ENCODE measurements at regions not wholly inside any gene's neighbourhood (a gene's known extent, or its start where the extent isn't known, plus 50 kb on each side); places are given as distances from the start of the nearest gene placed in this dataset.
A peak's percentile ranks its signal among the peaks of the same experiment; 100 is the strongest.

DNA sequence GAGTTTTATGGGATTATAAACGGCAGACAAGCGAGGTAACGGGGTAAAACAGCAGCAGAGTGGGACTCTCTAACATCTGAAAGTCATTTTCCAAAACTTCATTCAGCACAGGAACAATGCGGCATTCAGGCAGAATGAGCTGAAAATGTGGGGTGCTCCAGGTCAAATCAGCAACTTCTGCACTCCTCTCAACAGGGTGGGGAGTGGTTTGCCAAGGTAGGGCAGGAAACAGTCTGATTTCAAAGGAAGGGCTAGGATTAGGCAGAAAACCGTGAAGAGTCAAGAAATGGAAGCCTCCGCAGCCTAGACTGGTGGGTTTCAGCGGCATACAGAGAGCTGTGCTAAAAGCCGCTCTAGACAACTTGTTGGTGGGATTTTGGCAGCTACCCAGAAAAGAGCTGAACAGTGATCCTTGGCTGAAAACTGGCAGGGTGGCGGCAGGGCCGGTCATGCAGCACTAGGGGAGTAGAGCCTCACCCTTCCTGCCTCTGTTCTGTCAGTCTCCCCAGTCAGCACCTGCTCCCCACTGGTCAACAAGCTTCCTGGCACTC, 154.2 kb upstream of the KLF12 start:
- no peak for FAIRE-seq
- Histone ChIP-seq H3K4me1 (ENCODE audit: insufficient read depth, low read length) (peaks cover 31% of the 10 kb centered on the region), H2AFZ (ENCODE audit: low read length) (peak overlapping the region; percentile 87), H3K4me3 (replicated peaks in 1 of 3; ENCODE audit: insufficient read depth in 1 of 3, low read depth in 2 of 3, low read length in 3 of 3) (peak overlapping the region; percentile 31 to 59 (median 49)), H3K4me2 (ENCODE audit: low read depth, low read length) (peak overlapping the region; percentile 97), H3K79me2 (ENCODE audit: insufficient read depth, low read length) (no peaks in the 10 kb centered on the region), H3K9ac (ENCODE audit: insufficient read depth, low read depth, low read length) (peak overlapping the region; percentile 59; the same call in 1 of the 2 replicates), H3K27me3 (ENCODE audit: control insufficient read depth in 1 of 2, insufficient read depth in 2 of 2, low read length in 2 of 2) (no peaks in the 10 kb centered on the region), H3K36me3 (replicated peaks in 1 of 2; ENCODE audit: control insufficient read depth in 1 of 2, insufficient read depth in 2 of 2, low read length in 2 of 2) (no peaks in the 10 kb centered on the region), H3K9me3 (ENCODE audit: low read length) (no peaks in the 10 kb centered on the region), H3K27ac (ENCODE audit: extremely low read length, insufficient read depth, low read length) (peak overlapping the region; percentile 37), H4K20me1 (ENCODE audit: insufficient read depth, low read length) (no peaks in the 10 kb centered on the region)
- ChIA-PET POLR2A (no interaction called here), CTCF (ENCODE audit: low intra/inter-chr PET ratio, low total read pairs) (no interaction called here)
- in situ Hi-C loops (cut with HindIII; ENCODE audit: extremely low pct_ligation_motif_present, low pct_unique_long_range_greater_than_20kb), result loop anchor here (10.0 kb wide), 3 partner anchors 264 to 534 kb away; no protein-coding TSS in a partner anchor
- intact Hi-C loops (cut with micrococcal nuclease; ENCODE audit: unreplicated experiment), result loop anchor here (5.0 kb wide), 1 partner anchor 61 kb away; no protein-coding TSS in a partner anchor
- DNase-seq (ENCODE audit: low spot score), result no peak
- peak; percentile 31 for ATAC-seq
- TF ChIP-seq MBNL3 (CRISPR knock-in tag; conservative IDR thresholded peaks at IDR 0.05), result no peak
- no peak for TF ChIP-seq IRF1 (CRISPR knock-in tag; IDR thresholded peaks at IDR 0.05; ENCODE audit: low read depth)
- peak; percentile 52; the same call in 1 of the 2 replicates for TF ChIP-seq ZNF263 (CRISPR knock-in tag; IDR thresholded peaks at IDR 0.05)
- no peak for TF ChIP-seq THAP11 (CRISPR knock-in tag; IDR thresholded peaks at IDR 0.05)
- TF ChIP-seq AGO1 (IDR thresholded peaks at IDR 0.05; ENCODE audit: low read depth, low read length, poor library complexity, severe bottlenecking), result no peak
- no peak for TF ChIP-seq MEIS1 (CRISPR knock-in tag; IDR thresholded peaks at IDR 0.05; ENCODE audit: borderline replicate concordance)
- no peak for TF ChIP-seq ZNF224 (CRISPR knock-in tag; IDR thresholded peaks at IDR 0.05)
- TF ChIP-seq XRCC5 (optimal IDR thresholded peaks at IDR 0.05; ENCODE audit: low read length), result peak; percentile 20
- TF ChIP-seq CTCF (CRISPR knock-in tag; IDR thresholded peaks at IDR 0.05), result 0 out of 2 replicates have a peak, but pooled peaks have one; percentile 3
- TF ChIP-seq NR2F6 (IDR thresholded peaks at IDR 0.05), result no peak
- no peak for TF ChIP-seq NR2F6 (CRISPR knock-in tag; IDR thresholded peaks at IDR 0.05)
- no peak for TF ChIP-seq ZNF382 (CRISPR knock-in tag; IDR thresholded peaks at IDR 0.05; ENCODE audit: borderline replicate concordance)
- no peak for TF ChIP-seq SOX13 (IDR thresholded peaks at IDR 0.05)
- TF ChIP-seq SOX13 (CRISPR knock-in tag; conservative IDR thresholded peaks at IDR 0.05 in 1 of 2, IDR thresholded peaks at IDR 0.05 in 1 of 2), result no peak
- no TSS peak for BruUV-seq (replicated peaks)
- WGBS (ENCODE audit: low lambda C conversion rate), result 3% methylated on average over 9 of the region's 10 CpGs
